LNCaP clone FGC (cell line): ENCODE measurements at regions not wholly inside any gene's neighbourhood (a gene's known extent, or its start where the extent isn't known, plus 50 kb on each side); places are given as distances from the start of the nearest gene placed in this dataset.

Experiments used
- DNase-seq: peaks from one replicate; pipeline ENCODE4 v3.0.0-alpha.2; 2011; ENCODE audit warnings: low read depth
- H3K4me3 ChIP-seq: 2 replicates; pipeline ENCODE4 v1.5.1; 2011; ENCODE audit warnings: mild to moderate bottlenecking, low read depth, low read length, control low read depth
- CTCF ChIP-seq: IDR thresholded peaks from 2 replicates; pipeline ENCODE4 v1.5.1; 2012; ENCODE audit warnings: mild to moderate bottlenecking; ENCODE audit not compliant: control insufficient read depth, insufficient read depth; ENCODE audit errors: extremely low read depth

GRCh38 chr3:145377301-145377700 lies 783.7 kb downstream of the PLOD2 start:
- no peak overlapping the region for H3K4me3 ChIP-seq
- DNase-seq = no peak
- TF ChIP-seq CTCF = no peak

GRCh38 chr3:145383416-145383815 lies 777.6 kb downstream of the PLOD2 start:
- no peak for DNase-seq
- no peak overlapping the region for H3K4me3 ChIP-seq
- TF ChIP-seq CTCF = no peak

- no peak overlapping the region for H3K4me3 ChIP-seq
- DNase-seq = no peak
- no peak for TF ChIP-seq CTCF
Measured at GRCh38 chr3:145384307-145384706, 776.7 kb downstream of the PLOD2 start.

- H3K4me3 ChIP-seq = no peak overlapping the region
- TF ChIP-seq CTCF = no peak
- no peak for DNase-seq
Measured at GRCh38 chr3:145387211-145387610, 773.8 kb downstream of the PLOD2 start.

GRCh38 chr3:145395421-145395820 lies 765.6 kb downstream of the PLOD2 start:
- no peak for TF ChIP-seq CTCF
- no peak for DNase-seq
- H3K4me3 ChIP-seq = no peak overlapping the region

- no peak overlapping the region for H3K4me3 ChIP-seq
- no peak for TF ChIP-seq CTCF
- DNase-seq = no peak
Measured at GRCh38 chr3:145411605-145412004, 749.4 kb downstream of the PLOD2 start.

GRCh38 chr3:145417678-145418077 lies 743.3 kb downstream of the PLOD2 start:
- H3K4me3 ChIP-seq = no peak overlapping the region
- TF ChIP-seq CTCF = no peak
- DNase-seq = no peak
